Occipital lobe (tissue), 1 donor: ENCODE measurements at regions not wholly inside any gene's neighbourhood (a gene's known extent, or its start where the extent isn't known, plus 50 kb on each side); places are given as distances from the start of the nearest gene placed in this dataset.

ENCODE experiments used
- DNase-seq: peaks from one replicate; lab custom pipeline; 2025; lab: John Stamatoyannopoulos, UW

- DNase-seq: no peak
Observed at GRCh38 chr2:727071-727470, 49.9 kb upstream of the TMEM18 start.
